ACHN (cell line): ENCODE measurements at regions not wholly inside any gene's neighbourhood (a gene's known extent, or its start where the extent isn't known, plus 50 kb on each side); places are given as distances from the start of the nearest gene placed in this dataset.

ENCODE experiments used
- DNase-seq: peaks from one replicate; pipeline ENCODE4 v3.0.0-alpha.2; 2015
- in situ Hi-C: cut with HindIII; loops from 2 replicates; pipeline ENCODE4 v1.10.0; 2017; ENCODE audit warnings: low sequenced_read_pairs, low pct_ligation_motif_present, low pct_unique_long_range_greater_than_20kb

GRCh38 chr12:24307153-24307552, 357.7 kb upstream of the SOX5 start:
- no peak for DNase-seq
- in situ Hi-C loops = no loop called here

- in situ Hi-C loops = no loop called here
- no peak for DNase-seq
Measured at GRCh38 chr12:24306001-24306400, 356.5 kb upstream of the SOX5 start.

GRCh38 chr12:24304285-24304684, 354.8 kb upstream of the SOX5 start:
- in situ Hi-C loops = no loop called here
- DNase-seq = no peak

- DNase-seq = no peak
- in situ Hi-C loops = no loop called here
Measured at GRCh38 chr12:24302708-24303107, 353.2 kb upstream of the SOX5 start.

GRCh38 chr12:24297516-24297915, 348.0 kb upstream of the SOX5 start:
- DNase-seq = no peak
- in situ Hi-C loops = no loop called here

GRCh38 chr12:24293549-24293948, 344.1 kb upstream of the SOX5 start:
- DNase-seq = no peak
- in situ Hi-C loops = no loop called here

- no peak for DNase-seq
- in situ Hi-C loops = no loop called here
Measured at GRCh38 chr12:24287963-24288362, 338.5 kb upstream of the SOX5 start.

- DNase-seq = no peak
- in situ Hi-C loops = no loop called here
Measured at GRCh38 chr12:24285448-24285847, 336.0 kb upstream of the SOX5 start.

- no peak for DNase-seq
- in situ Hi-C loops = no loop called here
Measured at GRCh38 chr12:24281341-24281740, 331.9 kb upstream of the SOX5 start.

- in situ Hi-C loops = no loop called here
- DNase-seq = no peak
Measured at GRCh38 chr12:24280056-24280842, 330.8 kb upstream of the SOX5 start.

GRCh38 chr12:24278832-24279231, 329.4 kb upstream of the SOX5 start:
- no peak for DNase-seq
- in situ Hi-C loops = no loop called here

GRCh38 chr12:24270965-24271364, 321.5 kb upstream of the SOX5 start:
- in situ Hi-C loops = no loop called here
- DNase-seq = no peak

GRCh38 chr12:24270464-24270863, 321.0 kb upstream of the SOX5 start:
- no peak for DNase-seq
- in situ Hi-C loops = no loop called here

- in situ Hi-C loops = no loop called here
- no peak for DNase-seq
Measured at GRCh38 chr12:24268663-24269186, 319.3 kb upstream of the SOX5 start.

GRCh38 chr12:24266982-24267381, 317.5 kb upstream of the SOX5 start:
- no peak for DNase-seq
- in situ Hi-C loops = no loop called here

- no peak for DNase-seq
- in situ Hi-C loops = no loop called here
Measured at GRCh38 chr12:24256684-24257083, 307.2 kb upstream of the SOX5 start.

GRCh38 chr12:24255920-24256665, 306.6 kb upstream of the SOX5 start:
- no peak for DNase-seq
- in situ Hi-C loops = no loop called here

- in situ Hi-C loops = no loop called here
- DNase-seq = no peak
Measured at GRCh38 chr12:24252602-24253001, 303.1 kb upstream of the SOX5 start.

GRCh38 chr12:24246934-24247333, 297.5 kb upstream of the SOX5 start:
- in situ Hi-C loops = no loop called here
- no peak for DNase-seq

- in situ Hi-C loops = no loop called here
Measured at GRCh38 chr12:24246376-24246775, 296.9 kb upstream of the SOX5 start.

More at GRCh38 chr12:24246376-24246775, 296.9 kb upstream of the SOX5 start:
- no peak for DNase-seq
